Erythroblast (primary cell): ENCODE measurements at regions not wholly inside any gene's neighbourhood (a gene's known extent, or its start where the extent isn't known, plus 50 kb on each side); places are given as distances from the start of the nearest gene placed in this dataset.

Experiments
- GATA1 ChIP-seq: IDR thresholded peaks from 2 replicates; pipeline ENCODE4 v1.6.1; 2011; ENCODE audit warnings: low read depth, mild to moderate bottlenecking, control low read depth, low read length, moderate library complexity
- POLR2A ChIP-seq: IDR thresholded peaks from 2 replicates; pipeline ENCODE4 v1.6.1; 2011; ENCODE audit warnings: mild to moderate bottlenecking, low read length

GRCh38 chr1:104906141-104906540, 1156.4 kb downstream of the AMY1C start:
- TF ChIP-seq POLR2A (no peak), GATA1 (no peak)
